H1 (cell line): ENCODE measurements at regions not wholly inside any gene's neighbourhood (a gene's known extent, or its start where the extent isn't known, plus 50 kb on each side); places are given as distances from the start of the nearest gene placed in this dataset.

ENCODE experiments used
- CTCF ChIA-PET: fragments of 300-600 bp; sonication (Branson Sonifier 250); formaldehyde crosslinking; loops from one replicate; lab custom pipeline; 2021; ENCODE audit not compliant: partially characterized antibody; lab: Charles Lee
- POLR2A ChIA-PET: fragments of 300-600 bp; sonication (Branson Sonifier 250); formaldehyde crosslinking; loops from one replicate; lab custom pipeline; 2021; ENCODE audit warnings: inconsistent platforms; ENCODE audit not compliant: partially characterized antibody; lab: Charles Lee
- DNase-seq, 2 experiments: peaks; one replicate each; pipeline versions ENCODE4 v3.0.0 to v3.0.0-alpha.2; 2010 to 2022; ENCODE audit warnings: low spot score in 2 of 2, low read depth in 1 of 2, mixed read lengths in 1 of 2
- FAIRE-seq: peaks from 2 replicates; lab custom pipeline; 2011; peaks lifted over from hg19 to GRCh38; lab: Jason Lieb, UNC
- H2AFZ ChIP-seq: 2 replicates; pipeline ENCODE4 v1.8.1; 2012; ENCODE audit warnings: low read length, inconsistent platforms
- H2AK5ac ChIP-seq: 2 replicates; pipeline ENCODE4 v1.6.1; 2013; ENCODE audit warnings: low read depth, low read length
- H2BK120ac ChIP-seq: replicated peaks from 2 replicates; pipeline ENCODE3; 2013; ENCODE audit warnings: low read depth, low read length, inconsistent platforms
- H2BK12ac ChIP-seq: 2 replicates; pipeline ENCODE4 v1.6.1; 2013; ENCODE audit warnings: low read depth, low read length
- H2BK15ac ChIP-seq: 2 replicates; pipeline ENCODE4 v1.6.1; 2013; ENCODE audit warnings: low read length
- H2BK20ac ChIP-seq: 2 replicates; pipeline ENCODE4 v1.6.1; 2013; ENCODE audit warnings: low read length
- H2BK5ac ChIP-seq: 2 replicates; pipeline ENCODE4 v1.6.1; 2013; ENCODE audit warnings: low read depth, low read length
- H3K14ac ChIP-seq: 2 replicates; pipeline ENCODE4 v1.6.1; 2013; ENCODE audit warnings: inconsistent platforms; ENCODE audit not compliant: insufficient read length
- H3K18ac ChIP-seq: 2 replicates; pipeline ENCODE4 v1.6.1; 2013; ENCODE audit warnings: low read length; ENCODE audit errors: extremely low read depth
- H3K23ac ChIP-seq: 2 replicates; pipeline ENCODE4 v1.6.1; 2013; ENCODE audit warnings: inconsistent platforms; ENCODE audit not compliant: insufficient read length
- H3K23me2 ChIP-seq: 2 replicates; pipeline ENCODE4 v1.6.1; 2013; ENCODE audit warnings: low read depth, low read length
- H3K27ac ChIP-seq: 2 replicates; pipeline ENCODE4 v1.6.1; 2011; ENCODE audit warnings: low read depth, low read length, inconsistent platforms
- H3K27me3 ChIP-seq, 4 experiments: replicated peaks in 1 of 4; 1 replicate in 1 of 4; 2 replicates in 3 of 4; pipeline versions ENCODE4 v1.6.1 to v1.8.1; 2011 to 2013; ENCODE audit warnings: low read length in 3 of 4, mild to moderate bottlenecking in 3 of 4, inconsistent platforms in 2 of 4, mixed read lengths in 2 of 4, moderate library complexity in 1 of 4; ENCODE audit not compliant: control insufficient read depth in 3 of 4, insufficient read depth in 3 of 4; ENCODE audit errors: extremely low read depth in 1 of 4
- H3K36me3 ChIP-seq, 4 experiments: 2 replicates each; pipeline versions ENCODE4 v1.6.1 to v1.8.1; 2011 to 2013; ENCODE audit warnings: mild to moderate bottlenecking in 4 of 4, low read length in 3 of 4, moderate library complexity in 2 of 4, control low read depth in 1 of 4, inconsistent platforms in 1 of 4; ENCODE audit not compliant: insufficient read depth in 4 of 4, control insufficient read depth in 2 of 4
- H3K4ac ChIP-seq: replicated peaks from 2 replicates; pipeline ENCODE3; 2013; ENCODE audit warnings: low read length, low read depth, mixed read lengths, inconsistent platforms; ENCODE audit not compliant: insufficient read length
- H3K4me1 ChIP-seq, 4 experiments: replicated peaks in 1 of 4; 1 replicate in 1 of 4; 2 replicates in 3 of 4; pipeline versions ENCODE4 v1.6.1 to v1.8.1; 2011 to 2013; ENCODE audit warnings: low read length in 3 of 4, inconsistent platforms in 2 of 4, mixed read lengths in 1 of 4; ENCODE audit not compliant: insufficient read depth in 4 of 4, control insufficient read depth in 3 of 4
- H3K4me2 ChIP-seq, 2 experiments: 2 replicates each; pipeline versions ENCODE4 v1.6.1 to v1.8.1; 2011 to 2013; ENCODE audit warnings: low read depth in 2 of 2, low read length in 2 of 2, control low read depth in 1 of 2, inconsistent platforms in 1 of 2, mild to moderate bottlenecking in 1 of 2; ENCODE audit not compliant: insufficient read depth in 1 of 2
- H3K4me3 ChIP-seq, 4 experiments: fragments of 200-600, 300-600 bp in 1 of 4; sonication (generic), shearing (Covaris generic), sonication (Bioruptor Twin) in 1 of 4; 2 replicates each; pipeline versions ENCODE4 v1.5.1 to v1.8.1; 2011 to 2016; ENCODE audit warnings: low read length in 4 of 4, low read depth in 3 of 4, control low read depth in 2 of 4, inconsistent platforms in 2 of 4, mild to moderate bottlenecking in 2 of 4, mixed read lengths in 1 of 4, moderate library complexity in 1 of 4; ENCODE audit not compliant: insufficient read depth in 2 of 4; ENCODE audit errors: extremely low read depth in 1 of 4
- H3K56ac ChIP-seq: replicated peaks from 2 replicates; pipeline ENCODE3; 2013; ENCODE audit warnings: low read depth, mild to moderate bottlenecking, mixed read lengths, low read length, inconsistent platforms; ENCODE audit not compliant: insufficient read length
- H3K79me1 ChIP-seq: 2 replicates; pipeline ENCODE4 v1.6.1; 2013; ENCODE audit warnings: low read depth, low read length, control low read depth
- H3K79me2 ChIP-seq, 2 experiments: 2 replicates each; pipeline versions ENCODE4 v1.6.1 to v1.8.1; 2012 to 2013; ENCODE audit warnings: low read length in 2 of 2, mild to moderate bottlenecking in 2 of 2, inconsistent platforms in 1 of 2; ENCODE audit not compliant: insufficient read depth in 2 of 2, control insufficient read depth in 1 of 2
- H3K9ac ChIP-seq, 4 experiments: replicated peaks in 1 of 4; 1 replicate in 1 of 4; 2 replicates in 3 of 4; pipeline versions ENCODE4 v1.6.1 to v1.8.1; 2011 to 2013; ENCODE audit warnings: low read depth in 3 of 4, low read length in 3 of 4, control low read depth in 2 of 4, mild to moderate bottlenecking in 2 of 4, moderate library complexity in 2 of 4, inconsistent platforms in 1 of 4; ENCODE audit errors: extremely low read depth in 1 of 4
- H3K9me3 ChIP-seq, 2 experiments: 2 replicates each; pipeline versions ENCODE4 v1.6.1 to v1.8.1; 2012 to 2013; ENCODE audit warnings: mild to moderate bottlenecking in 2 of 2, moderate library complexity in 2 of 2, control low read depth in 1 of 2, inconsistent platforms in 1 of 2, low read depth in 1 of 2, low read length in 1 of 2, mixed read lengths in 1 of 2; ENCODE audit not compliant: insufficient read depth in 2 of 2
- H4K20me1 ChIP-seq, 2 experiments: replicated peaks in 1 of 2; 2 replicates each; pipeline versions ENCODE3 to v1.8.1; 2011 to 2013; ENCODE audit warnings: inconsistent platforms in 2 of 2, low read length in 2 of 2, mild to moderate bottlenecking in 1 of 2; ENCODE audit not compliant: insufficient read depth in 2 of 2, control insufficient read depth in 1 of 2
- H4K5ac ChIP-seq: 2 replicates; pipeline ENCODE4 v1.6.1; 2013; ENCODE audit warnings: low read length, low read depth, mixed read lengths, inconsistent platforms; ENCODE audit not compliant: insufficient read length
- H4K8ac ChIP-seq: 2 replicates; pipeline ENCODE4 v1.8.0; 2013; ENCODE audit warnings: mild to moderate bottlenecking, moderate library complexity, low read length, inconsistent platforms; ENCODE audit not compliant: insufficient read depth; ENCODE audit errors: extremely low read depth
- H4K91ac ChIP-seq: replicated peaks from 2 replicates; pipeline ENCODE3; 2013; ENCODE audit warnings: low read length, mixed read lengths, inconsistent platforms; ENCODE audit not compliant: insufficient read length
- EGR1 ChIP-seq: IDR thresholded peaks from 2 replicates; pipeline ENCODE4 v1.6.1; 2011; ENCODE audit warnings: low read depth, low read length, borderline replicate concordance
- EZH2 ChIP-seq: fragments of 200-600 bp; sonication (generic); IDR thresholded peaks from 2 replicates; pipeline ENCODE4 v1.7.1; 2012; ENCODE audit warnings: low read depth, mild to moderate bottlenecking, moderate library complexity, low read length, inconsistent platforms; ENCODE audit not compliant: severe bottlenecking
- RXRA ChIP-seq: IDR thresholded peaks from 2 replicates; pipeline ENCODE4 v1.6.1; 2011; ENCODE audit warnings: low read depth, mild to moderate bottlenecking, low read length, moderate library complexity; ENCODE audit not compliant: insufficient read depth
- SP1 ChIP-seq: IDR thresholded peaks from 2 replicates; pipeline ENCODE4 v1.6.1; 2011; ENCODE audit warnings: low read depth, low read length
- TCF12 ChIP-seq: IDR thresholded peaks from 2 replicates; pipeline ENCODE4 v1.6.1; 2011; ENCODE audit warnings: low read depth, mild to moderate bottlenecking, low read length
- TEAD4 ChIP-seq: IDR thresholded peaks from 2 replicates; pipeline ENCODE4 v1.6.1; 2012; ENCODE audit warnings: low read depth, low read length, inconsistent platforms, mixed read lengths
- YY1 ChIP-seq: IDR thresholded peaks from 2 replicates; pipeline ENCODE4 v1.6.1; 2011; ENCODE audit warnings: low read depth, mild to moderate bottlenecking, low read length
- WGBS, 2 experiments: shearing (Covaris generic) in 1 of 2; methylation state at CpG; one replicate each; pipeline versions ENCODE4 v1.1.6 to v1.1.7; 2013 to 2015; ENCODE audit warnings: low lambda C conversion rate in 2 of 2, mixed read lengths in 2 of 2, inconsistent platforms in 1 of 2, low coverage in 1 of 2, missing lambda C conversion rate in 1 of 2; ENCODE audit not compliant: insufficient replicate concordance in 2 of 2, insufficient coverage in 1 of 2, insufficient read length in 1 of 2; ENCODE audit errors: extremely low coverage in 1 of 2, missing lambda C conversion rate in 1 of 2; 5-methylcytosine and 5-hydroxymethylcytosine counted together
- TF ChIP-seq, protein P1 (sequence below): IDR thresholded peaks from 2 replicates; pipeline ENCODE4 v1.6.1; 2011; ENCODE audit warnings: low read length, improper control_type of control experiment
- TF ChIP-seq, protein P2 (sequence below): IDR thresholded peaks from 2 replicates; pipeline ENCODE4 v1.6.1; 2012; ENCODE audit warnings: inconsistent platforms
- TF ChIP-seq, protein P3 (sequence below), 3 experiments: IDR thresholded peaks; 1 replicate in 2 of 3; 2 replicates in 1 of 3; pipeline versions ENCODE4 v1.5.1 to v1.6.1; 2011; ENCODE audit warnings: low read length in 3 of 3, mild to moderate bottlenecking in 3 of 3, inconsistent platforms in 2 of 3, low read depth in 1 of 3, moderate library complexity in 1 of 3; ENCODE audit not compliant: insufficient read depth in 1 of 3; ENCODE audit errors: control extremely low read depth in 1 of 3

DNA sequence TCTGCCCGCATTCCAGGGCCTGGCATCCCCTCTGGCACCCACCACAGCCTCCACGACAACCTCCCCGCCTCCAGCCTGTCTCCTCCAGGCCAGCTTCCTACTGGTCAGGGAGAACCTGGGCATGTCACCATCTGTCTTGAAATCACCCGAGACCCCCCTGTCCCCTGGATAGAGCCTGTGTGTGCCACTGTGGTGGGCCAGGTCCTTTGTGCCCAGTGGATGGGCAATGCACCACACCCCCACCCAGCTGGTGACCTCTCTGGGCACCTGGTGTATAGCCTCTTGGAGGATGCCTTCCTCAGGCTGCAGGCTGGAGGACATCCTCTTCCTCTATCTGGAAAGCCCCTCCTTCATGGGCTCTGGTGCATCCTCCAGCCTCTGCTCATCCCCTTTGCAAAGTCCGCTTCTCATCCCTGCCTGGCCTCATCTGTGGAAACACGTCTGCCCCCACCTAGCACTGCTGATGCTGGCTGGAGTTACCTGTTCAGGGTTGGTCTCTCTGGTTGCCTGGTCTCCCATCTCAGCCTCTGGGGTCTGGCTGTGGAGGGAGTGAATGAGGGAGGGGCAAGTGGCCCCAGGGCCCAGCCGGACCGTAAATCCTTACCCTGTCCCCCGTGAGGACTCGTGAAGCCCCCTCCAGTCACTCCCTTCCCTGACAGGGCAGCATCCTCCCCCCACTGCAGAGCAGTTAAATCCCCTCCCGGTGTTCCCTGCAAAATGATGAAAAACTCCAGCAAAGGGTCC, 589.6 kb downstream of the TBC1D22A start:
- DNase-seq, result no peak
- no peak overlapping the region for H4K5ac ChIP-seq
- H3K23me2 ChIP-seq, result no peaks in the 10 kb centered on the region
- no peak overlapping the region for H2BK15ac ChIP-seq
- H2AFZ ChIP-seq, result no peak overlapping the region
- H3K4ac ChIP-seq, result no peak overlapping the region
- CTCF ChIA-PET, result interaction anchor here (0.5 kb wide), 1 partner anchor 282 kb away, joined by 4 read pairs; no protein-coding TSS in a partner anchor
- no peak overlapping the region for H4K8ac ChIP-seq
- no peak overlapping the region for H3K9ac ChIP-seq
- H3K56ac ChIP-seq, result no peak overlapping the region
- H3K36me3 ChIP-seq, result no peaks in the 10 kb centered on the region
- no peaks in the 10 kb centered on the region for H3K4me1 ChIP-seq
- no peak overlapping the region for H3K4me3 ChIP-seq
- H4K91ac ChIP-seq, result no peak overlapping the region
- H2BK5ac ChIP-seq, result no peak overlapping the region
- POLR2A ChIA-PET, result no interaction called here
- no peaks in the 10 kb centered on the region for H3K79me2 ChIP-seq
- no peaks in the 10 kb centered on the region for H4K20me1 ChIP-seq
- H3K79me1 ChIP-seq, result no peaks in the 10 kb centered on the region
- H3K23ac ChIP-seq, result no peak overlapping the region
- no peak overlapping the region for H2BK20ac ChIP-seq
- no peak overlapping the region for H3K14ac ChIP-seq
- H2AK5ac ChIP-seq, result no peak overlapping the region
- H3K27ac ChIP-seq, result no peak overlapping the region
- no peak overlapping the region for H3K18ac ChIP-seq
- no peak overlapping the region for H3K4me2 ChIP-seq
- WGBS, 2 experiments, result 89% methylated on average over 9 of the region's 11 CpGs; no CpG with 5 or more reads in 1 of the 2 experiments
- FAIRE-seq, result no peak
- H3K9me3 ChIP-seq, result peaks cover 53 to 67% of the 10 kb centered on the region in 2 experiments
- H3K27me3 ChIP-seq, result no peaks in the 10 kb centered on the region
- no peak overlapping the region for H2BK12ac ChIP-seq
- H2BK120ac ChIP-seq, result no peak overlapping the region
- TF ChIP-seq, protein P1, sequence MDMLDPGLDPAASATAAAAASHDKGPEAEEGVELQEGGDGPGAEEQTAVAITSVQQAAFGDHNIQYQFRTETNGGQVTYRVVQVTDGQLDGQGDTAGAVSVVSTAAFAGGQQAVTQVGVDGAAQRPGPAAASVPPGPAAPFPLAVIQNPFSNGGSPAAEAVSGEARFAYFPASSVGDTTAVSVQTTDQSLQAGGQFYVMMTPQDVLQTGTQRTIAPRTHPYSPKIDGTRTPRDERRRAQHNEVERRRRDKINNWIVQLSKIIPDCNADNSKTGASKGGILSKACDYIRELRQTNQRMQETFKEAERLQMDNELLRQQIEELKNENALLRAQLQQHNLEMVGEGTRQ, result no peak
- TF ChIP-seq, protein P2, sequence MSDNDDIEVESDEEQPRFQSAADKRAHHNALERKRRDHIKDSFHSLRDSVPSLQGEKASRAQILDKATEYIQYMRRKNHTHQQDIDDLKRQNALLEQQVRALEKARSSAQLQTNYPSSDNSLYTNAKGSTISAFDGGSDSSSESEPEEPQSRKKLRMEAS, result no peak
- no peak for TF ChIP-seq TCF12
- no peak for TF ChIP-seq SP1
- TF ChIP-seq YY1, result no peak
- no peak for TF ChIP-seq EZH2
- TF ChIP-seq TEAD4, result no peak
- TF ChIP-seq RXRA, result no peak
- TF ChIP-seq, protein P3, sequence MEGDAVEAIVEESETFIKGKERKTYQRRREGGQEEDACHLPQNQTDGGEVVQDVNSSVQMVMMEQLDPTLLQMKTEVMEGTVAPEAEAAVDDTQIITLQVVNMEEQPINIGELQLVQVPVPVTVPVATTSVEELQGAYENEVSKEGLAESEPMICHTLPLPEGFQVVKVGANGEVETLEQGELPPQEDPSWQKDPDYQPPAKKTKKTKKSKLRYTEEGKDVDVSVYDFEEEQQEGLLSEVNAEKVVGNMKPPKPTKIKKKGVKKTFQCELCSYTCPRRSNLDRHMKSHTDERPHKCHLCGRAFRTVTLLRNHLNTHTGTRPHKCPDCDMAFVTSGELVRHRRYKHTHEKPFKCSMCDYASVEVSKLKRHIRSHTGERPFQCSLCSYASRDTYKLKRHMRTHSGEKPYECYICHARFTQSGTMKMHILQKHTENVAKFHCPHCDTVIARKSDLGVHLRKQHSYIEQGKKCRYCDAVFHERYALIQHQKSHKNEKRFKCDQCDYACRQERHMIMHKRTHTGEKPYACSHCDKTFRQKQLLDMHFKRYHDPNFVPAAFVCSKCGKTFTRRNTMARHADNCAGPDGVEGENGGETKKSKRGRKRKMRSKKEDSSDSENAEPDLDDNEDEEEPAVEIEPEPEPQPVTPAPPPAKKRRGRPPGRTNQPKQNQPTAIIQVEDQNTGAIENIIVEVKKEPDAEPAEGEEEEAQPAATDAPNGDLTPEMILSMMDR (IDR thresholded peaks at IDR 0.05; ENCODE audit: control extremely low read depth in 1 of 3, insufficient read depth in 1 of 3, low read depth in 1 of 3, low read length in 3 of 3), result no peak
- TF ChIP-seq EGR1, result no peak
